ENCODE measurements at regions not wholly inside any gene's neighbourhood (a gene's known extent, or its start where the extent isn't known, plus 50 kb on each side); places are given as distances from the start of the nearest gene placed in this dataset.

GRCh38 chr1:58988752-58989151 lies 204.9 kb upstream of the JUN start:
- Histone ChIP-seq H3K9ac (ENCODE audit: low read depth, low read length, poor library complexity) (no peak overlapping the region), H2BK12ac (ENCODE audit: low read length) (no peak overlapping the region), H3K79me1 (ENCODE audit: low read depth, low read length) (no peaks in the 10 kb centered on the region), H3K4me3 (ENCODE audit: low read length in 2 of 2) (no peak overlapping the region), H4K91ac (ENCODE audit: low read depth, low read length, poor library complexity) (no peak overlapping the region), H3K18ac (ENCODE audit: low read length) (no peak overlapping the region), H3K9me3 (replicated peaks in 1 of 2; ENCODE audit: control insufficient read depth in 2 of 2, insufficient read depth in 1 of 2, low read depth in 1 of 2, low read length in 2 of 2) (no peaks in the 10 kb centered on the region), H2BK5ac (ENCODE audit: low read length) (no peak overlapping the region), H3K4me2 (ENCODE audit: insufficient read depth, low read length, poor library complexity, severe bottlenecking) (no peak overlapping the region), H3K4me1 (ENCODE audit: control insufficient read depth in 2 of 2, insufficient read depth in 1 of 2, low read depth in 1 of 2, low read length in 2 of 2) (no peaks in the 10 kb centered on the region), H2BK15ac (ENCODE audit: low read length) (no peak overlapping the region), H2AFZ (ENCODE audit: low read length) (no peak overlapping the region), H3K14ac (ENCODE audit: low read length) (no peak overlapping the region), H3K4ac (ENCODE audit: low read length) (no peak overlapping the region), H2BK120ac (ENCODE audit: low read depth, low read length) (no peak overlapping the region), H4K8ac (ENCODE audit: low read depth, low read length) (no peak overlapping the region), H3K23ac (ENCODE audit: low read depth, low read length, poor library complexity) (no peak overlapping the region), H3K27ac (replicated peaks; ENCODE audit: low read length) (no peak overlapping the region), H2AK5ac (ENCODE audit: low read depth, low read length) (no peak overlapping the region), H3K36me3 (replicated peaks in 1 of 2; ENCODE audit: control insufficient read depth in 2 of 2, insufficient read depth in 2 of 2, low read length in 2 of 2) (no peaks in the 10 kb centered on the region), H3K27me3 (ENCODE audit: control insufficient read depth in 3 of 3, insufficient read depth in 3 of 3, low read depth in 1 of 3, low read length in 3 of 3) (peaks cover 0 to 2% (median 0%) of the 10 kb centered on the region in 3 experiments)
- no peak for DNase-seq (ENCODE audit: low spot score)

GRCh38 chr1:58989845-58990244 lies 206.0 kb upstream of the JUN start:
- Histone ChIP-seq H3K27ac (replicated peaks; ENCODE audit: low read length) (no peak overlapping the region), H3K4ac (ENCODE audit: low read length) (no peak overlapping the region), H3K18ac (ENCODE audit: low read length) (no peak overlapping the region), H2BK5ac (ENCODE audit: low read length) (no peak overlapping the region), H2AFZ (ENCODE audit: low read length) (no peak overlapping the region), H3K4me1 (ENCODE audit: control insufficient read depth in 2 of 2, insufficient read depth in 1 of 2, low read depth in 1 of 2, low read length in 2 of 2) (no peaks in the 10 kb centered on the region), H2AK5ac (ENCODE audit: low read depth, low read length) (no peak overlapping the region), H3K23ac (ENCODE audit: low read depth, low read length, poor library complexity) (no peak overlapping the region), H3K27me3 (ENCODE audit: control insufficient read depth in 3 of 3, insufficient read depth in 3 of 3, low read depth in 1 of 3, low read length in 3 of 3) (peaks cover 0 to 2% (median 0%) of the 10 kb centered on the region in 3 experiments), H4K8ac (ENCODE audit: low read depth, low read length) (no peak overlapping the region), H3K9me3 (replicated peaks in 1 of 2; ENCODE audit: control insufficient read depth in 2 of 2, insufficient read depth in 1 of 2, low read depth in 1 of 2, low read length in 2 of 2) (no peaks in the 10 kb centered on the region), H3K14ac (ENCODE audit: low read length) (no peak overlapping the region), H2BK15ac (ENCODE audit: low read length) (no peak overlapping the region), H3K4me2 (ENCODE audit: insufficient read depth, low read length, poor library complexity, severe bottlenecking) (no peak overlapping the region), H4K91ac (ENCODE audit: low read depth, low read length, poor library complexity) (no peak overlapping the region), H3K36me3 (replicated peaks in 1 of 2; ENCODE audit: control insufficient read depth in 2 of 2, insufficient read depth in 2 of 2, low read length in 2 of 2) (no peaks in the 10 kb centered on the region), H3K4me3 (ENCODE audit: low read length in 2 of 2) (no peak overlapping the region), H2BK120ac (ENCODE audit: low read depth, low read length) (no peak overlapping the region), H3K79me1 (ENCODE audit: low read depth, low read length) (no peaks in the 10 kb centered on the region), H2BK12ac (ENCODE audit: low read length) (no peak overlapping the region), H3K9ac (ENCODE audit: low read depth, low read length, poor library complexity) (no peak overlapping the region)
- WGBS, 2 donors (ENCODE audit: extremely low coverage in 2 of 2, insufficient read length in 2 of 2, insufficient replicate concordance in 1 of 2): no CpG with 5 or more reads among the region's 2 CpGs
- no peak for DNase-seq (ENCODE audit: low spot score)

- Histone ChIP-seq H3K18ac (ENCODE audit: low read length) (no peak overlapping the region), H3K36me3 (replicated peaks in 1 of 2; ENCODE audit: control insufficient read depth in 2 of 2, insufficient read depth in 2 of 2, low read length in 2 of 2) (no peaks in the 10 kb centered on the region), H3K4me2 (ENCODE audit: insufficient read depth, low read length, poor library complexity, severe bottlenecking) (no peak overlapping the region), H3K14ac (ENCODE audit: low read length) (no peak overlapping the region), H3K27ac (replicated peaks; ENCODE audit: low read length) (no peak overlapping the region), H4K91ac (ENCODE audit: low read depth, low read length, poor library complexity) (no peak overlapping the region), H2BK120ac (ENCODE audit: low read depth, low read length) (no peak overlapping the region), H3K23ac (ENCODE audit: low read depth, low read length, poor library complexity) (no peak overlapping the region), H3K9me3 (replicated peaks in 1 of 2; ENCODE audit: control insufficient read depth in 2 of 2, insufficient read depth in 1 of 2, low read depth in 1 of 2, low read length in 2 of 2) (no peaks in the 10 kb centered on the region), H4K8ac (ENCODE audit: low read depth, low read length) (no peak overlapping the region), H3K27me3 (ENCODE audit: control insufficient read depth in 3 of 3, insufficient read depth in 3 of 3, low read depth in 1 of 3, low read length in 3 of 3) (no peaks in the 10 kb centered on the region), H2BK5ac (ENCODE audit: low read length) (no peak overlapping the region), H2BK15ac (ENCODE audit: low read length) (no peak overlapping the region), H3K4ac (ENCODE audit: low read length) (no peak overlapping the region), H3K9ac (ENCODE audit: low read depth, low read length, poor library complexity) (no peak overlapping the region), H2AFZ (ENCODE audit: low read length) (no peak overlapping the region), H3K79me1 (ENCODE audit: low read depth, low read length) (no peaks in the 10 kb centered on the region), H3K4me3 (ENCODE audit: low read length in 2 of 2) (no peak overlapping the region), H2AK5ac (ENCODE audit: low read depth, low read length) (no peak overlapping the region), H3K4me1 (ENCODE audit: control insufficient read depth in 2 of 2, insufficient read depth in 1 of 2, low read depth in 1 of 2, low read length in 2 of 2) (no peaks in the 10 kb centered on the region), H2BK12ac (ENCODE audit: low read length) (no peak overlapping the region)
- DNase-seq (ENCODE audit: low spot score): no peak
- WGBS, 2 donors (ENCODE audit: extremely low coverage in 2 of 2, insufficient read length in 2 of 2, insufficient replicate concordance in 1 of 2): no CpG with 5 or more reads among the region's 1 CpG
Observed at GRCh38 chr1:58991305-58991704, 207.5 kb upstream of the JUN start.

GRCh38 chr1:58992643-58993042 lies 208.8 kb upstream of the JUN start:
- Histone ChIP-seq H3K4ac (ENCODE audit: low read length) (no peak overlapping the region), H3K9ac (ENCODE audit: low read depth, low read length, poor library complexity) (no peak overlapping the region), H4K91ac (ENCODE audit: low read depth, low read length, poor library complexity) (no peak overlapping the region), H3K4me2 (ENCODE audit: insufficient read depth, low read length, poor library complexity, severe bottlenecking) (no peak overlapping the region), H4K8ac (ENCODE audit: low read depth, low read length) (no peak overlapping the region), H2BK12ac (ENCODE audit: low read length) (no peak overlapping the region), H2BK120ac (ENCODE audit: low read depth, low read length) (no peak overlapping the region), H2BK15ac (ENCODE audit: low read length) (no peak overlapping the region), H3K27me3 (ENCODE audit: control insufficient read depth in 3 of 3, insufficient read depth in 3 of 3, low read depth in 1 of 3, low read length in 3 of 3) (no peaks in the 10 kb centered on the region), H3K9me3 (replicated peaks in 1 of 2; ENCODE audit: control insufficient read depth in 2 of 2, insufficient read depth in 1 of 2, low read depth in 1 of 2, low read length in 2 of 2) (no peaks in the 10 kb centered on the region), H3K4me3 (ENCODE audit: low read length in 2 of 2) (no peak overlapping the region), H3K36me3 (replicated peaks in 1 of 2; ENCODE audit: control insufficient read depth in 2 of 2, insufficient read depth in 2 of 2, low read length in 2 of 2) (no peaks in the 10 kb centered on the region), H3K27ac (replicated peaks; ENCODE audit: low read length) (no peak overlapping the region), H3K18ac (ENCODE audit: low read length) (no peak overlapping the region), H3K14ac (ENCODE audit: low read length) (no peak overlapping the region), H2AK5ac (ENCODE audit: low read depth, low read length) (no peak overlapping the region), H2AFZ (ENCODE audit: low read length) (no peak overlapping the region), H3K23ac (ENCODE audit: low read depth, low read length, poor library complexity) (no peak overlapping the region), H3K4me1 (ENCODE audit: control insufficient read depth in 2 of 2, insufficient read depth in 1 of 2, low read depth in 1 of 2, low read length in 2 of 2) (peaks cover 2 to 5% of the 10 kb centered on the region in 2 donors), H2BK5ac (ENCODE audit: low read length) (no peak overlapping the region), H3K79me1 (ENCODE audit: low read depth, low read length) (no peaks in the 10 kb centered on the region)
- no peak for DNase-seq (ENCODE audit: low spot score)
- no CpG with 5 or more reads among the region's 2 CpGs for WGBS, 2 donors (ENCODE audit: extremely low coverage in 2 of 2, insufficient read length in 2 of 2, insufficient replicate concordance in 1 of 2)
